Astrocyte (in vitro differentiated cells and primary cell): ENCODE measurements at regions not wholly inside any gene's neighbourhood (a gene's known extent, or its start where the extent isn't known, plus 50 kb on each side); places are given as distances from the start of the nearest gene placed in this dataset.

Experiments used
- EZH2 ChIP-seq: IDR thresholded peaks from 2 replicates; pipeline ENCODE4 v1.6.1; 2012; ENCODE audit warnings: mild to moderate bottlenecking, low read length, inconsistent platforms; ENCODE audit not compliant: insufficient read depth
- TF ChIP-seq, protein P1 (sequence below): IDR thresholded peaks from 2 replicates; pipeline ENCODE4 v1.5.1; 2011; ENCODE audit warnings: low read depth, mild to moderate bottlenecking, inconsistent platforms, low read length, moderate library complexity; ENCODE audit not compliant: insufficient read depth

DNA sequence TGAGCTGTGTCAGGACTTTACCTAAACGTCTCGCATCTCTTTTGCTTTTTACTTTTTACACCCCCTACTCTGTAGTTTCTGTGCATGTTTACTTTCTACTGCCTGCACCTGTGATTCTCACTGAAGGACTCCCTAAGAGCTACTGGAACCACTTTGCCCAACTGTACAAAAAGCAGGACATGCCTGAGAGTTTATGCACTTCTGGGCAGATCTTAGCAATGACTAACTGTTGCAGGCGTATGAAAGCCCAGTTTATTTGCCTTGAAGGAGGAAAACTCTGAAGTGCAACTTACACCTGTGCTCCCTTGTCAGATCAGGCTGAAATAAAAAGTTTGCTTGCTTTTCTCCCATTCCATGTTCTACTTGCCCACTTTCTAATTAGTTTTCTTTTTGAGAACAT, 467.0 kb upstream of the USP24 start:
- no peak for TF ChIP-seq EZH2
- TF ChIP-seq, protein P1, sequence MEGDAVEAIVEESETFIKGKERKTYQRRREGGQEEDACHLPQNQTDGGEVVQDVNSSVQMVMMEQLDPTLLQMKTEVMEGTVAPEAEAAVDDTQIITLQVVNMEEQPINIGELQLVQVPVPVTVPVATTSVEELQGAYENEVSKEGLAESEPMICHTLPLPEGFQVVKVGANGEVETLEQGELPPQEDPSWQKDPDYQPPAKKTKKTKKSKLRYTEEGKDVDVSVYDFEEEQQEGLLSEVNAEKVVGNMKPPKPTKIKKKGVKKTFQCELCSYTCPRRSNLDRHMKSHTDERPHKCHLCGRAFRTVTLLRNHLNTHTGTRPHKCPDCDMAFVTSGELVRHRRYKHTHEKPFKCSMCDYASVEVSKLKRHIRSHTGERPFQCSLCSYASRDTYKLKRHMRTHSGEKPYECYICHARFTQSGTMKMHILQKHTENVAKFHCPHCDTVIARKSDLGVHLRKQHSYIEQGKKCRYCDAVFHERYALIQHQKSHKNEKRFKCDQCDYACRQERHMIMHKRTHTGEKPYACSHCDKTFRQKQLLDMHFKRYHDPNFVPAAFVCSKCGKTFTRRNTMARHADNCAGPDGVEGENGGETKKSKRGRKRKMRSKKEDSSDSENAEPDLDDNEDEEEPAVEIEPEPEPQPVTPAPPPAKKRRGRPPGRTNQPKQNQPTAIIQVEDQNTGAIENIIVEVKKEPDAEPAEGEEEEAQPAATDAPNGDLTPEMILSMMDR = no peak
